Suprapubic skin (tissue), 3 donors: ENCODE measurements at regions not wholly inside any gene's neighbourhood (a gene's known extent, or its start where the extent isn't known, plus 50 kb on each side); places are given as distances from the start of the nearest gene placed in this dataset.
"Not testable (repeated sequence)": the region's sequence is repeated elsewhere in the genome, so short reads cannot be mapped to it uniquely, and the experiment has no call there.

ENCODE experiments used
- POLR2A ChIP-seq, 2 donors: fragments of 450-650 bp; IDR thresholded peaks; one replicate each; pipeline ENCODE4 v1.6.1; 2017; ENCODE audit warnings: antibody characterized with exemption in 2 of 2, mild to moderate bottlenecking in 2 of 2, moderate library complexity in 2 of 2
- TF ChIP-seq, protein P1 (sequence below), 2 donors: fragments of 200-600 bp in 1 of 2; fragments of 450-650 bp in 1 of 2; sonication (generic) in 1 of 2; IDR thresholded peaks; one replicate each; pipeline ENCODE4 v1.5.1; 2016 to 2019; ENCODE audit warnings: antibody characterized with exemption in 2 of 2, mild to moderate bottlenecking in 1 of 2, moderate library complexity in 1 of 2

GRCh38 chr7:79511056-79511455 is 57.6 kb upstream of the MAGI2 start:
- not testable (repeated sequence) for TF ChIP-seq POLR2A (IDR thresholded peaks at IDR 0.05)
- TF ChIP-seq, protein P1, sequence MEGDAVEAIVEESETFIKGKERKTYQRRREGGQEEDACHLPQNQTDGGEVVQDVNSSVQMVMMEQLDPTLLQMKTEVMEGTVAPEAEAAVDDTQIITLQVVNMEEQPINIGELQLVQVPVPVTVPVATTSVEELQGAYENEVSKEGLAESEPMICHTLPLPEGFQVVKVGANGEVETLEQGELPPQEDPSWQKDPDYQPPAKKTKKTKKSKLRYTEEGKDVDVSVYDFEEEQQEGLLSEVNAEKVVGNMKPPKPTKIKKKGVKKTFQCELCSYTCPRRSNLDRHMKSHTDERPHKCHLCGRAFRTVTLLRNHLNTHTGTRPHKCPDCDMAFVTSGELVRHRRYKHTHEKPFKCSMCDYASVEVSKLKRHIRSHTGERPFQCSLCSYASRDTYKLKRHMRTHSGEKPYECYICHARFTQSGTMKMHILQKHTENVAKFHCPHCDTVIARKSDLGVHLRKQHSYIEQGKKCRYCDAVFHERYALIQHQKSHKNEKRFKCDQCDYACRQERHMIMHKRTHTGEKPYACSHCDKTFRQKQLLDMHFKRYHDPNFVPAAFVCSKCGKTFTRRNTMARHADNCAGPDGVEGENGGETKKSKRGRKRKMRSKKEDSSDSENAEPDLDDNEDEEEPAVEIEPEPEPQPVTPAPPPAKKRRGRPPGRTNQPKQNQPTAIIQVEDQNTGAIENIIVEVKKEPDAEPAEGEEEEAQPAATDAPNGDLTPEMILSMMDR (IDR thresholded peaks at IDR 0.05) = not testable (repeated sequence)
